CD4-positive, alpha-beta T cell treated with Interleukin-12 subunit alpha and Interleukin-12 subunit beta, for 1 hour (primary cell): ENCODE measurements at regions not wholly inside any gene's neighbourhood (a gene's known extent, or its start where the extent isn't known, plus 50 kb on each side); places are given as distances from the start of the nearest gene placed in this dataset.

Experiments used
- DNase-seq: peaks from one replicate; pipeline ENCODE4 v3.0.0-alpha.2; 2020

- no peak for DNase-seq
These were observed 196.1 kb downstream of the LY86 start for GRCh38 chr6:6784514-6785162.

- no peak for DNase-seq
These were observed 196.6 kb downstream of the LY86 start for GRCh38 chr6:6785163-6785521.

GRCh38 chr6:6788394-6789032, 200.0 kb downstream of the LY86 start:
- no peak for DNase-seq

GRCh38 chr6:6790393-6790792, 201.9 kb downstream of the LY86 start:
- DNase-seq = no peak

- DNase-seq = no peak
These were observed 202.4 kb downstream of the LY86 start for GRCh38 chr6:6790891-6791290.

GRCh38 chr6:6793388-6794250, 205.1 kb downstream of the LY86 start:
- DNase-seq = peak; percentile 8

GRCh38 chr6:6795393-6795792, 206.9 kb downstream of the LY86 start:
- no peak for DNase-seq

- no peak for DNase-seq
These were observed 208.3 kb downstream of the LY86 start for GRCh38 chr6:6796818-6797217.

- DNase-seq = no peak
These were observed 209.9 kb downstream of the LY86 start for GRCh38 chr6:6798448-6798860.

GRCh38 chr6:6801005-6801335, 212.4 kb downstream of the LY86 start:
- DNase-seq = no peak

- DNase-seq = no peak
These were observed 213.2 kb downstream of the LY86 start for GRCh38 chr6:6801635-6802218.

GRCh38 chr6:6803180-6803977, 214.9 kb downstream of the LY86 start:
- DNase-seq = no peak

GRCh38 chr6:6804843-6805615, 216.5 kb downstream of the LY86 start:
- DNase-seq = no peak

- peak; percentile 28 for DNase-seq
These were observed 218.5 kb downstream of the LY86 start for GRCh38 chr6:6806844-6807518.

- no peak for DNase-seq
These were observed 219.8 kb downstream of the LY86 start for GRCh38 chr6:6808343-6808742.

GRCh38 chr6:6808915-6809314, 220.4 kb downstream of the LY86 start:
- DNase-seq = no peak

GRCh38 chr6:6810727-6811126, 222.2 kb downstream of the LY86 start:
- DNase-seq = no peak

GRCh38 chr6:6811128-6812009, 222.8 kb downstream of the LY86 start:
- peak; percentile 37 for DNase-seq

GRCh38 chr6:6812427-6812826, 223.9 kb downstream of the LY86 start:
- no peak for DNase-seq

GRCh38 chr6:6815732-6816131, 227.2 kb downstream of the LY86 start:
- DNase-seq = no peak
